ENCODE measurements at regions not wholly inside any gene's neighbourhood (a gene's known extent, or its start where the extent isn't known, plus 50 kb on each side); places are given as distances from the start of the nearest gene placed in this dataset.
A peak's percentile ranks its signal among the peaks of the same experiment; 100 is the strongest.

GRCh38 chr21:43274022-43274945 lies 105.5 kb downstream of the CRYAA start:
- no peak for DNase-seq (ENCODE audit: low read depth in 2 of 2)

- no peak for DNase-seq (ENCODE audit: low read depth in 2 of 2)
Measured at GRCh38 chr21:43273708-43274021, 104.9 kb downstream of the CRYAA start.

- DNase-seq (ENCODE audit: low read depth in 2 of 2) = no peak
Measured at GRCh38 chr21:43273016-43273707, 104.4 kb downstream of the CRYAA start.

GRCh38 chr21:43272591-43272990 lies 103.8 kb downstream of the CRYAA start:
- no peak for DNase-seq (ENCODE audit: low read depth in 2 of 2)

GRCh38 chr21:43271452-43272020 lies 102.7 kb downstream of the CRYAA start:
- DNase-seq (ENCODE audit: low read depth in 2 of 2) = no peak

GRCh38 chr21:43270800-43271301 lies 102.0 kb downstream of the CRYAA start:
- DNase-seq (ENCODE audit: low read depth in 2 of 2) = no peak

GRCh38 chr21:43269957-43270705 lies 101.3 kb downstream of the CRYAA start:
- no peak for DNase-seq (ENCODE audit: low read depth in 2 of 2)

GRCh38 chr21:43269440-43269839 lies 100.6 kb downstream of the CRYAA start:
- DNase-seq (ENCODE audit: low read depth in 2 of 2) = peak; percentile 12 to 18

- DNase-seq (ENCODE audit: low read depth in 2 of 2) = no peak
Measured at GRCh38 chr21:43268804-43269186, 100.0 kb downstream of the CRYAA start.

- no peak for DNase-seq (ENCODE audit: low read depth in 2 of 2)
Measured at GRCh38 chr21:43268086-43268803, 99.4 kb downstream of the CRYAA start.

GRCh38 chr21:43267391-43268085 lies 98.7 kb downstream of the CRYAA start:
- no peak for DNase-seq (ENCODE audit: low read depth in 2 of 2)

GRCh38 chr21:43266534-43266933 lies 97.7 kb downstream of the CRYAA start:
- no peak for DNase-seq (ENCODE audit: low read depth in 2 of 2)

GRCh38 chr21:43262427-43262826 lies 93.6 kb downstream of the CRYAA start:
- no peak for DNase-seq (ENCODE audit: low read depth in 2 of 2)
